Osteocyte (in vitro differentiated cells): ENCODE measurements at regions not wholly inside any gene's neighbourhood (a gene's known extent, or its start where the extent isn't known, plus 50 kb on each side); places are given as distances from the start of the nearest gene placed in this dataset.

Source experiments
- DNase-seq: peaks from one replicate; pipeline ENCODE4 v3.0.0; 2021; ENCODE audit warnings: mixed read lengths; ENCODE audit not compliant: unreplicated experiment; ENCODE audit errors: extremely low spot score
- H3K27ac Mint-ChIP-seq: one replicate; pipeline ENCODE4 v1.8.0; 2021; ENCODE audit warnings: mild to moderate bottlenecking, mixed read lengths; ENCODE audit not compliant: unreplicated experiment
- H3K27me3 Mint-ChIP-seq: one replicate; pipeline ENCODE4 v1.8.0; 2021; ENCODE audit warnings: mixed read lengths; ENCODE audit not compliant: unreplicated experiment
- H3K36me3 Mint-ChIP-seq: one replicate; pipeline ENCODE4 v1.8.0; 2021; ENCODE audit warnings: mixed read lengths; ENCODE audit not compliant: unreplicated experiment
- H3K4me1 Mint-ChIP-seq: one replicate; pipeline ENCODE4 v1.8.0; 2021; ENCODE audit warnings: mixed read lengths; ENCODE audit not compliant: unreplicated experiment
- H3K4me3 Mint-ChIP-seq: one replicate; pipeline ENCODE4 v1.8.0; 2021; ENCODE audit warnings: mild to moderate bottlenecking, moderate library complexity, mixed read lengths; ENCODE audit not compliant: unreplicated experiment
- H3K9me3 Mint-ChIP-seq: one replicate; pipeline ENCODE4 v1.8.0; 2021; ENCODE audit warnings: mixed read lengths; ENCODE audit not compliant: unreplicated experiment
- TF ChIP-seq, protein P1 (sequence below): fragments of 200-600 bp; sonication (generic); IDR thresholded peaks from 2 replicates; pipeline ENCODE4 v1.5.0; 2021; ENCODE audit warnings: antibody characterized with exemption, mild to moderate bottlenecking, moderate library complexity

GRCh38 chr13:44103429-44104196 lies 223.9 kb downstream of the LACC1 start:
- Mint-ChIP-seq H3K9me3 (peaks cover 19% of the 10 kb centered on the region), H3K27ac (no peak overlapping the region)
- TF ChIP-seq, protein P1, sequence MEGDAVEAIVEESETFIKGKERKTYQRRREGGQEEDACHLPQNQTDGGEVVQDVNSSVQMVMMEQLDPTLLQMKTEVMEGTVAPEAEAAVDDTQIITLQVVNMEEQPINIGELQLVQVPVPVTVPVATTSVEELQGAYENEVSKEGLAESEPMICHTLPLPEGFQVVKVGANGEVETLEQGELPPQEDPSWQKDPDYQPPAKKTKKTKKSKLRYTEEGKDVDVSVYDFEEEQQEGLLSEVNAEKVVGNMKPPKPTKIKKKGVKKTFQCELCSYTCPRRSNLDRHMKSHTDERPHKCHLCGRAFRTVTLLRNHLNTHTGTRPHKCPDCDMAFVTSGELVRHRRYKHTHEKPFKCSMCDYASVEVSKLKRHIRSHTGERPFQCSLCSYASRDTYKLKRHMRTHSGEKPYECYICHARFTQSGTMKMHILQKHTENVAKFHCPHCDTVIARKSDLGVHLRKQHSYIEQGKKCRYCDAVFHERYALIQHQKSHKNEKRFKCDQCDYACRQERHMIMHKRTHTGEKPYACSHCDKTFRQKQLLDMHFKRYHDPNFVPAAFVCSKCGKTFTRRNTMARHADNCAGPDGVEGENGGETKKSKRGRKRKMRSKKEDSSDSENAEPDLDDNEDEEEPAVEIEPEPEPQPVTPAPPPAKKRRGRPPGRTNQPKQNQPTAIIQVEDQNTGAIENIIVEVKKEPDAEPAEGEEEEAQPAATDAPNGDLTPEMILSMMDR = no peak

DNA sequence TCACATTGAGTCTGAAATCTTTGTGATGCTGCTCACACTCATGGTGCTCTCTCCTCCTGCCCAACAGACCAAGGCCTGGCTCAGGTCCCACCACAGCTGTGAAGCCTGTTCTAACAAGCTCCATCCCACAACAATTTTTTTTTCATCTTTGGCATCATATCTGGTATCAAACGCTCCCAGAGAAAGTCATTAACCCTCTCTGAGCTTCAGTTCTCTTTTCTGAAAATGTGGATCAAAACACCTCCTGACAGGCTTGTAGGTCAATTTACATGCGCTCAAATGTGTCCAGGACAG lies 224.4 kb downstream of the LACC1 start:
- TF ChIP-seq, protein P1 = no peak
- peaks cover 7% of the 10 kb centered on the region for H3K4me1 Mint-ChIP-seq
- H3K27me3 Mint-ChIP-seq = no peaks in the 10 kb centered on the region
- H3K9me3 Mint-ChIP-seq = peaks cover 18% of the 10 kb centered on the region
- no peak overlapping the region for H3K27ac Mint-ChIP-seq
- no peak for DNase-seq
- peaks cover 6% of the 10 kb centered on the region for H3K36me3 Mint-ChIP-seq
- no peak overlapping the region for H3K4me3 Mint-ChIP-seq

More at GRCh38 chr13:44103429-44104196, 223.9 kb downstream of the LACC1 start:
- peaks cover 9% of the 10 kb centered on the region for H3K4me1 Mint-ChIP-seq
- H3K27me3 Mint-ChIP-seq = no peaks in the 10 kb centered on the region
- H3K4me3 Mint-ChIP-seq = no peak overlapping the region
- no peak for DNase-seq
- peaks cover 6% of the 10 kb centered on the region for H3K36me3 Mint-ChIP-seq

DNA sequence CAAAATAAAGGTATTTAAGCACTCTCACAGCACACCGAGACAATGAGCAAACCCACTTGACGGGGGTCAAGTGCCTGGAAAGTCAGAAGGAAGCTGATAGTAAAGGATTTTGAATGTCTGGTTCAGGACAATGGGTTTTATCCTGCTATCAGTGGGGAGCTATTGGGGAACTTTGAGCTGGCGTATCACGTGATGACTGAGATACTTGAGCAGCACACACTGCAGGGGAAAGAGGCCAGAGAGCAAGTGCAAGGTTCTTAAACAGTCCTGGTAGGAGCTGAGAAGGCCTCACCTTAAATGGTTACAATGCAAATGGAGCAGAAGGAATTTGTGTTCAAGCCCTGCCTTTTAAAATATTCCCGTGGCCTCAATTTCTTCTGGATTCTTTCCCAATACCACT lies 225.3 kb downstream of the LACC1 start:
- TF ChIP-seq, protein P1 = no peak
- Mint-ChIP-seq H3K27ac (no peak overlapping the region), H3K9me3 (peaks cover 12% of the 10 kb centered on the region), H3K27me3 (no peaks in the 10 kb centered on the region), H3K4me1 (peaks cover 6% of the 10 kb centered on the region), H3K36me3 (peaks cover 6% of the 10 kb centered on the region), H3K4me3 (no peak overlapping the region)
- DNase-seq = no peak

DNA sequence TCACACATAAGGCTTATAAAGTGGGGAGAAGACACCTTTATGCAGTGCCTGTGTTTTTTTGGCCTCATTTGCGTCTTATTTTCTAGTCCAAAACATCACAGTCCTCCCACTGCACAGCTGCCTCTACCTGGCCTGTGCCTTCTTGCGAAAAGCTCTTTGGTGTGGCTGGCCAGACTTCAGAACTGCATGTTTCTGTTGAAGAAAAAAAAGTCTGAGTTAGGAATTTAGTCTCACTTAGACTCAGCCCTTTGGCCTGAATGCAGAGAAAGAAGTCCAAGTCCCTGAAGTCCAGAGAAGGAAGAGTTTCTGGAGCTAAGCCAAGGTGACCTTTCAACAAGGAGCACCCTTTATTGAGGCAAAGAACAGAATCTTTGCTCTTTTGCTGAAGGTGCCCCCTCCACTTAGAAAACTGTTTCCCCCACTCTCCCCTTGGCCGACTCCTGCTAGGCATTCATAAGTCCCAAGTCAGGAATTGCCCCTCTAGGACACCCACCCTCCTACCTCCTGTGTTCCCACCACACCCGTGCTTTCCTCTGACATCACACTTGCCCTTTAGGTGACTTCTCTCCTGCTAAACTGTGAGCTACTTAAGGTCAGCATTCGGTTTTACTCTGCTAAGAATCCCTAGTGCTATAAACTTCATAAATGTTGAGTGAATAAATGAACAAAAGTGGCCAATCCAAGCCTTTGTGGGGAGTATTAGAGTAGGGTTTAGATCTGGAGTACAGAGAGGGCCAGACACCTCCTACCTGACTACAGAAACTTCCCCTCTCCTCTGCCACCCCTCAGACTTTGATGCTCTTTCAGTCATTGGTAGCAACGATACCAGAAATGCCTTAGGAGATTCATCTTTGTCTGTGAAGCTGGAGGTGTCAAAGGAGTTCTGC lies 226.8 kb downstream of the LACC1 start:
- no peaks in the 10 kb centered on the region for H3K27me3 Mint-ChIP-seq
- H3K9me3 Mint-ChIP-seq = peaks cover 10% of the 10 kb centered on the region
- H3K4me3 Mint-ChIP-seq = no peak overlapping the region
- TF ChIP-seq, protein P1 = no peak
- no peak overlapping the region for H3K27ac Mint-ChIP-seq
- H3K36me3 Mint-ChIP-seq = peaks cover 6% of the 10 kb centered on the region
- peaks cover 4% of the 10 kb centered on the region for H3K4me1 Mint-ChIP-seq
- DNase-seq = no peak
